ENCODE measurements at regions not wholly inside any gene's neighbourhood (a gene's known extent, or its start where the extent isn't known, plus 50 kb on each side); places are given as distances from the start of the nearest gene placed in this dataset.

DNA sequence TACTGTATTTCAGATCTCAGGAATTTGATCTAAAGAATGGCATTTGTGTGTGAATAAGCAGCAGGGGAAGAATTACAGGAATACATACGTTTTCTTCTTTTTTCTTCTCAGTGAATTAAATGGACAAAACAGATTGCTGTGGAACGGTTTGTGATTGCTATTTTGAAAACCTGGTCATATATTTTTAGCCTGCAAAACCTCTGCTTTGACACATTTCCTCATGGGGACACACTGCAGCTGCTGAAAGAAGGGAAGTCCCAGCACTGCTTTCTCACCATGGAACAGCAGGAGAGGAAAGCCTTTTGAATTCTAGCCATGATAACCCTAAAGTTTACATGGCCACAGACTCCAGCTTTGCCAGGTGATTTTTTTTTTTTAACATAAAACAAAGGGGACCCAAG is 315.0 kb downstream of the OXSM start:
- no peak for DNase-seq (ENCODE audit: low read depth)
- no peak overlapping the region for H3K4me3 ChIP-seq (ENCODE audit: low read length)
- no peak for TF ChIP-seq CTCF (conservative IDR thresholded peaks at IDR 0.05; ENCODE audit: low read length)

- H3K4me3 ChIP-seq (ENCODE audit: low read length) = no peak overlapping the region
- no peak for DNase-seq (ENCODE audit: low read depth)
- TF ChIP-seq CTCF (conservative IDR thresholded peaks at IDR 0.05; ENCODE audit: low read length) = no peak
These were observed 315.4 kb downstream of the OXSM start for GRCh38 chr3:26105261-26105660.

GRCh38 chr3:26106228-26106627 is 316.3 kb downstream of the OXSM start:
- DNase-seq (ENCODE audit: low read depth) = no peak
- no peak for TF ChIP-seq CTCF (conservative IDR thresholded peaks at IDR 0.05; ENCODE audit: low read length)
- H3K4me3 ChIP-seq (ENCODE audit: low read length) = no peak overlapping the region

DNA sequence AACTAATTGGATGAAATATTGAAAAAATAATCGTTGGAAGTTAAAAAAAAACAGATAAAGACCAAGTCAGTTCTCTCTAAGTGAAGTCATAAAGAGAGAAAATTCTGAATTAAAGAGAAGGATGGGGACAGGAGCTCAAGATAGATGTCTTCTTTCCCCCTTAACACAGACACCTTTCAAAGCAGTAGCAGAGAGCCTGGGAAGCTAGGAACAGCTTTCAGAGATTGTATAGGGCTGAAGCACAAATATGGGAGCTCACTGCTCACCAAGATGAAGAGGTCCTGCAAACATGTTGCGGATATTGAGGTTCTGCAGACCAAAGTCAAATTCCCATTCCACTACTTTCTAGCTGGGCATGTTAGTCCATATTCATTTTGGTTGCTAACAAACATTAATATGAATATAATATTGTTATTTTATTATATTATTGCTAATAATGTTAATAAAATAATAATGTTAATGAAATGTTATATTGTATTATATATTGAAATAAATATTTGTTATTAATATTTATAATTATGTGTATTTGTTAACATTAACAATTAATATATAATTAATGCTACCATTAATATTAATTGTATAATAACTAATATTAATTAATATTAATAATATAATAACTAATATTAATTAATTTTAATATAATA is 319.1 kb downstream of the OXSM start:
- TF ChIP-seq CTCF (conservative IDR thresholded peaks at IDR 0.05; ENCODE audit: low read length) = no peak
- H3K4me3 ChIP-seq (ENCODE audit: low read length) = no peak overlapping the region
- DNase-seq (ENCODE audit: low read depth) = no peak

- DNase-seq (ENCODE audit: low read depth) = no peak
- no peak overlapping the region for H3K4me3 ChIP-seq (ENCODE audit: low read length)
- no peak for TF ChIP-seq CTCF (conservative IDR thresholded peaks at IDR 0.05; ENCODE audit: low read length)
These were observed 325.0 kb downstream of the OXSM start for GRCh38 chr3:26114851-26115250.

DNA sequence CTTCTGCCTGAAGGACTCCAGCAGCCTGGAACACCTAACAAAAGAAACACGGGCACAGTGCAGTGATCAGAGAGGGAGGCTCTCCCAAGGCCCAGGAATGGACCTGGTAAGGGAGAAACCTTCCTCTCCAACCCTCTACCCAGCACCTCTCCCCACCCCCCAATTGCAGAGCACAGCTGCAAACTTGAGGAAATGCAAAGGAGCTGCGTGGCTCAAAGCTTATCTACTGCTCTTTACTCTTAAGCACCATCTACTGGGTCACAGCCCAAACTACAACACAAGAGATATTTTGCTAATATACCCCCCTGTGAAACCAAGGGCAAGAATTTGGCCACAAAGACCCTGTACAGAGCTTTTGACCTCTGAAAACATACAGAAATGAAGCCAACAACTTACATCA is 328.3 kb downstream of the OXSM start:
- DNase-seq (ENCODE audit: low read depth) = no peak
- TF ChIP-seq CTCF (conservative IDR thresholded peaks at IDR 0.05; ENCODE audit: low read length) = no peak

DNA sequence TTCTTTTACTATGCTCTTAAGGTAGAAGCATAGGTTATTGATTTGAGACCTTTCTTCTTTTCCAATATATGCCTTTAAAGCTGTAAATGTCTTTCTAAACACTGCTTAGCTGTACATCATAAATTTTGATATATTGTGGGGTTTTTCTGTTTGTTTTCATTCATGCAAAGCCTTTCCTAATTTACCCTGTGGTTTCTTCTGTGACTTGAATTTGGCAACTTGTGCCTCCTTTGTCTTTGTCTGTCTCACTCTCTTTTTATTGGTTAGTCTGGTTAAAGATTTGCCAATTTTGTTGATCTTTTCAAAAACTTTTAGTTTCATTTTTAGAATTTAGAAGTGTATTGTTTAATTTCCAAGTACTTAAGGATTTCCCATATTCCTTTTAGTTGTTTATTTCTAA is 343.1 kb downstream of the OXSM start:
- no peak overlapping the region for H3K4me3 ChIP-seq (ENCODE audit: low read length)
- DNase-seq (ENCODE audit: low read depth) = no peak
- TF ChIP-seq CTCF (conservative IDR thresholded peaks at IDR 0.05; ENCODE audit: low read length) = no peak

More for the DNA sequence above, 328.3 kb downstream of the OXSM start:
- no peak overlapping the region for H3K4me3 ChIP-seq (ENCODE audit: low read length)
